Heart right ventricle (tissue), 16 donors: ENCODE measurements at regions not wholly inside any gene's neighbourhood (a gene's known extent, or its start where the extent isn't known, plus 50 kb on each side); places are given as distances from the start of the nearest gene placed in this dataset.

ENCODE experiments used
- ATAC-seq, 8 donors: fragments of 200-7000 bp; cut with Tn5 transposase; one replicate each; pipeline ENCODE4 v1.9.1; 2020; ENCODE audit warnings: mild to moderate bottlenecking in 8 of 8, moderate library complexity in 8 of 8, moderate number of reproducible peaks in 1 of 8
- DNase-seq, 2 donors: peaks; one replicate each; pipeline ENCODE4 v3.0.0-alpha.2; 2020
- H3K27ac ChIP-seq, 10 donors: fragments of 200-600 bp; sonication (generic) in 2 of 10; one replicate each; pipeline versions ENCODE4 v1.5.0 to v1.8.0; 2020 to 2022; ENCODE audit warnings: mild to moderate bottlenecking in 3 of 10
- H3K27me3 ChIP-seq, 7 donors: fragments of 200-600 bp; one replicate each; pipeline ENCODE4 v1.8.0; 2021 to 2022; ENCODE audit warnings: mild to moderate bottlenecking in 2 of 7
- H3K36me3 ChIP-seq, 9 donors: fragments of 200-600 bp; sonication (generic) in 1 of 9; one replicate each; pipeline versions ENCODE4 v1.5.0 to v1.8.0; 2020 to 2022; ENCODE audit warnings: mild to moderate bottlenecking in 2 of 9
- H3K4me1 ChIP-seq, 9 donors: fragments of 200-600 bp; sonication (generic) in 1 of 9; one replicate each; pipeline versions ENCODE4 v1.5.0 to v1.8.0; 2020 to 2022; ENCODE audit warnings: mild to moderate bottlenecking in 4 of 9
- H3K4me3 ChIP-seq, 10 donors: fragments of 200-600 bp; sonication (generic) in 2 of 10; one replicate each; pipeline versions ENCODE4 v1.5.0 to v1.8.0; 2020 to 2022; ENCODE audit warnings: mild to moderate bottlenecking in 7 of 10, moderate library complexity in 2 of 10
- H3K9me3 ChIP-seq, 11 donors: fragments of 200-600 bp in 10 of 11; sonication (generic) in 2 of 11; one replicate each; pipeline versions ENCODE4 v1.5.0 to v1.8.0; 2013 to 2022; ENCODE audit warnings: mild to moderate bottlenecking in 2 of 11, control low read depth in 1 of 11, moderate library complexity in 1 of 11
- WGBS, 2 donors: extraction: QIAGEN DNeasy Blood & Tissue Kit; methylation state at CpG; one replicate each; pipeline ENCODE4 v1.1.7; 2013; ENCODE audit warnings: inconsistent platforms in 1 of 2; 5-methylcytosine and 5-hydroxymethylcytosine counted together
- intact Hi-C, 10 donors: fragments of 100-400 bp; cut with DNase I; formaldehyde crosslinking; loops; one replicate each; pipeline versions ENCODE4 v1.11.1 to v1.14.2; 2022
- TF ChIP-seq, protein P1 (sequence below), 9 donors: fragments of 200-600 bp; sonication (generic) in 2 of 9; IDR thresholded peaks; one replicate each; pipeline versions ENCODE4 v1.5.0 to v1.8.0; 2021 to 2022; ENCODE audit warnings: antibody characterized with exemption in 9 of 9, mild to moderate bottlenecking in 5 of 9, moderate library complexity in 1 of 9
- donor health status: Arrhythmogenic right ventricular cardiomyopathy.
- donor health status: ischemic (EF 13 %, LVEDD 7.1; RV severe dilation, severe dysfunction).
- donor health status: healthy with polysubstance abuse.
- donor health status: DM: no; HTN: yes; CAD: no.
- donor health status: DM: no; HTN: no; CAD: no.
- donor health status: ischemic (EF 25% LVEDD 6.9; RV normal size, moderate dysfunction).
- donor health status: ischemic (EF 25% LVEDD 5.7; RV mildly dilated, moderate dysfunction).
- donor health status: healthy.
- donor health status: DM: yes; HTN: yes; CAD: no.
- donor health status: Ischemic cardiomyopathy.
- donor health status: ischemic (EF 35%, LVEDD 5.7; RV mildly dilated, moderate dysfunction).
- donor health status: nonischemic (EF 11% LVEDD 7.7; RV severe dilation, severe dysfunction).
- donor health status: DM: yes; HTN: yes; CAD: no.
- donor health status: PGD.
- donor health status: ischemic (EF 29% LVEDD 5.4; RV normal size, mild dysfunction).
- donor health status: nonischemic (EF 23%, LVEDD 6.1; RV moderate dilation, normal function).

DNA sequence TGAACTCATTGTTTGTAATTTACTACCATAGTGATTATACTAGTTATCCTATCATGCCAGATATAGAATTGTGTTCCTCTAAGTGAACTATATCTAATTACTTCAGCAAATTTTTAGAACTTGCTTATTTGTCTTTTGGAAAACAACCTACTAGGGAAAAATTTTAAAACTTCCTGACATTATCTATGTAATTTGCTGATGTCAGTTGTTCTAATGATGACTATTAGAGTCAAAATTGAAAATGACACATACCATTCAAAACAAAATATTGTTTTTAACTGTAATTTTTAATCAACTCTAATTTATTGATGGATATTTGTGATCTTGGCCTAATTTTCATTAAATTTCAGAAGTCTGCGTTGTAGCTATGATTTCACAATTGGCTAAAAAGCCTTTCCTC, 106.7 kb upstream of the ROBO2 start:
- Histone ChIP-seq H3K27me3 (no peaks in the 10 kb centered on the region), H3K36me3 (no peaks in the 10 kb centered on the region), H3K4me3 (no peak overlapping the region), H3K9me3 (no peaks in the 10 kb centered on the region), H3K27ac (no peak overlapping the region), H3K4me1 (no peaks in the 10 kb centered on the region)
- 40 to 79% methylated on average over 1 of the region's 1 CpG for WGBS, 2 donors
- intact Hi-C loops: no loop called here
- no peak for ATAC-seq
- TF ChIP-seq, protein P1, sequence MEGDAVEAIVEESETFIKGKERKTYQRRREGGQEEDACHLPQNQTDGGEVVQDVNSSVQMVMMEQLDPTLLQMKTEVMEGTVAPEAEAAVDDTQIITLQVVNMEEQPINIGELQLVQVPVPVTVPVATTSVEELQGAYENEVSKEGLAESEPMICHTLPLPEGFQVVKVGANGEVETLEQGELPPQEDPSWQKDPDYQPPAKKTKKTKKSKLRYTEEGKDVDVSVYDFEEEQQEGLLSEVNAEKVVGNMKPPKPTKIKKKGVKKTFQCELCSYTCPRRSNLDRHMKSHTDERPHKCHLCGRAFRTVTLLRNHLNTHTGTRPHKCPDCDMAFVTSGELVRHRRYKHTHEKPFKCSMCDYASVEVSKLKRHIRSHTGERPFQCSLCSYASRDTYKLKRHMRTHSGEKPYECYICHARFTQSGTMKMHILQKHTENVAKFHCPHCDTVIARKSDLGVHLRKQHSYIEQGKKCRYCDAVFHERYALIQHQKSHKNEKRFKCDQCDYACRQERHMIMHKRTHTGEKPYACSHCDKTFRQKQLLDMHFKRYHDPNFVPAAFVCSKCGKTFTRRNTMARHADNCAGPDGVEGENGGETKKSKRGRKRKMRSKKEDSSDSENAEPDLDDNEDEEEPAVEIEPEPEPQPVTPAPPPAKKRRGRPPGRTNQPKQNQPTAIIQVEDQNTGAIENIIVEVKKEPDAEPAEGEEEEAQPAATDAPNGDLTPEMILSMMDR (IDR thresholded peaks at IDR 0.05): no peak
- no peak for DNase-seq

DNA sequence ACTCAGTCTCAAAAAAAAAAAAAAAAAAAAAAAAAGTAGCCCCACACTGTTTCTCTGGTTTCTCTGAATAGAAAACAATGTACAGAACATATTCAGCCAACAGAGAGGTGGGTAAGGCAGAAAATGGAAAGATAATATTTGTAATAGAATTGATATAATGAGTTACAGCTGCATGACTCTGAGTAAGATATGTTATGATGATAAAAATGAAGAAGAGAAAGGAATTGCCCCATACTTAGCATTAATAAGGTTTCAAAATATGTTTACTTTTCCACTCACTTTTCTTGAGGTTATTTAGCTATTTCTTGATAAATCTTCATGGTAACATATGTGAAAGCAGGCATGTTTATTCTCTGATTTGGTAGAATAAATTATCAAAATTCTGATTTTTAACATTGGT, 100.9 kb upstream of the ROBO2 start:
- ATAC-seq: no peak
- intact Hi-C loops: no loop called here
- Histone ChIP-seq H3K27ac (no peak overlapping the region), H3K4me3 (no peak overlapping the region), H3K9me3 (peaks cover 0 to 4% (median 0%) of the 10 kb centered on the region in 11 donors), H3K4me1 (no peaks in the 10 kb centered on the region), H3K36me3 (no peaks in the 10 kb centered on the region), H3K27me3 (no peaks in the 10 kb centered on the region)
- TF ChIP-seq, protein P1 (IDR thresholded peaks at IDR 0.05): no peak
- no peak for DNase-seq

DNA sequence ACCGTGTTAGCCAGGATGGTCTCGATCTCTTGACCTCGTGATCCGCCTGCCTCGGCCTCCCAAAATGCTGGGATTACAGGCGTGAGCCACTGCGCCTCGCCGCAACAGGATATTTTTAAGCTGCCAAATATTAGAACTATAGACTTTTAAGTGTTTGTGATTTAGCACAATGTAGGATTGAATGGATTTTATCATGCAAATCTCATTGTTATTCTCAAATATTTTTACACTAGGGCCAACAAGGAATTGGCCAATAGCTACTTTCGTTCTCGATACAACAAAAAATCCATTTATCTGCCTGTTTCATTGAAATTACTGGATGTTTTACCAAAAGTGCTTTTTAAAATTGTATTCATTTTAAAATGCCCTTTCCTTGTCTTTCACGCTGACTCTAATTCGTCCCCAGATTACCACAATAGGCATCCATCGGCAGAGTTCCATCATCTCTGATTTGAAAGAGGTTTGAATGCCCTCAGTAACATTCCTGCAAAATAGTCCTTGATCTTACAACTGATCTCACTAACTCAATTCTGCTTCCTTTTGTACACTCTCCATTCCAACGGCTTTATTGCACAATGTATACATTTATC, 99.6 kb upstream of the ROBO2 start:
- Histone ChIP-seq H3K36me3 (no peaks in the 10 kb centered on the region), H3K4me1 (no peaks in the 10 kb centered on the region), H3K27ac (no peak overlapping the region), H3K4me3 (no peak overlapping the region), H3K9me3 (peaks cover 0 to 4% (median 0%) of the 10 kb centered on the region in 11 donors), H3K27me3 (no peaks in the 10 kb centered on the region)
- DNase-seq (no peak), ATAC-seq (no peak)
- WGBS, 2 donors: 87 to 92% methylated on average over 15 of the region's 15 CpGs
- TF ChIP-seq, protein P1 (IDR thresholded peaks at IDR 0.05): no peak
- intact Hi-C loops: no loop called here

DNA sequence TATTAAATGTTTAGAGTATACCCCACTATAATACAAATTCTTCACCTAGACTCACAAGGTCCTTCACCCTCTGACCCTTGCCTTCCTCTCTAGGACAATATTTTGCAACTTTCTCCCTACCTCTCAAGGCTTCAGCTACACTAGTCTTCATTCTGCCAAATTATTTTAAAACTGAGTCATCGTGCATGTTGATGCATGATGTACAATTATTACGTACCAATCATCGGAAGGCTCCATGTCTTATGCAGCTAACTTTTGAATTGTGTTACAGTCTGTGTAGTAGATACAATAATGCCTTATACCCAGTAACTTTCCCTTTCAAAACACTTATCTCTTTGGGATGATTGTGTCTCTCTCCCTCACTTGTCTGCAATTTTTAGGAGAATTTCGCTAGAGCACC, 98.5 kb upstream of the ROBO2 start:
- H3K36me3 ChIP-seq: no peaks in the 10 kb centered on the region
- DNase-seq (no peak), ATAC-seq (no peak)
- TF ChIP-seq, protein P1 (IDR thresholded peaks at IDR 0.05): no peak
- H3K4me1 ChIP-seq: no peaks in the 10 kb centered on the region
- no peaks in the 10 kb centered on the region for H3K27me3 ChIP-seq
- H3K27ac ChIP-seq: no peak overlapping the region
- 90 to 91% methylated on average over 4 of the region's 4 CpGs for WGBS, 2 donors
- intact Hi-C loops: no loop called here
- H3K4me3 ChIP-seq: no peak overlapping the region
- peaks cover 0 to 4% (median 0%) of the 10 kb centered on the region in 11 donors for H3K9me3 ChIP-seq
